ENCODE measurements at regions not wholly inside any gene's neighbourhood (a gene's known extent, or its start where the extent isn't known, plus 50 kb on each side); places are given as distances from the start of the nearest gene placed in this dataset.

DNA sequence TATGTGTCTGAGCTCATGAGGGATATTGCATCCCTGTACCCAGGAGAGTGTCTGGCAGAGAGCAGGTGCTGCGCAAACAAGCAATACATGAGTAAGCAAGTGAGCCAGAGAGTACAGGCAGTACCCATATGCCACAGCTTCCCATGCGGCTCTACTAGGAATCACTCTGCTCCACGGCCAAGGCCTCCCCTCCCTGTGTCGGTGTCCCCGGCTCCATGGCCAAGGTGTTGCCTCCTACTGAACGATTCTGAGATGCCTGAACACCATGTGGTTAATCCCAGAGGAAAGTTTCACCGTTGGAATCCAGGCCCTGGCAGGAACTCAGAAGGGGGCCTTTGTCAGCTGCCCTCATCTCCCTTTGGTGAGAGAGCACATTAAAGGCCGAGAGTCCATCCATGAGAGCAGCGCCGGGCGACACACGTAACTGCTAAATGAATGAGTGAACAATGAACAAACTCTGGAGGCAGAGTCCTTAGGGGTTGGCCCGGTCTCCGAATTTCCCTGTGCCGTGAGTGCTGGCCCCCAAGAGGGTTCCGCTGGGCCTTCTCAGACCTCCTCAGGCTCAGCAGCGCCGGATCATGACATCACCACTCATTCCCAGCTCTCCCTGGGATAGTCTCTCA lies 136.0 kb upstream of the FAM20C start:
- peaks cover 4% of the 10 kb centered on the region for H3K9me3 ChIP-seq (ENCODE audit: control insufficient read depth, insufficient read depth, low read length)
- no peak overlapping the region for H2AK5ac ChIP-seq (ENCODE audit: low read depth, low read length)
- H3K18ac ChIP-seq (ENCODE audit: low read depth, low read length) = no peak overlapping the region
- no peak overlapping the region for H2AFZ ChIP-seq (replicated peaks; ENCODE audit: low read length, poor library complexity)
- H2AK9ac ChIP-seq (replicated peaks; ENCODE audit: low read depth, low read length, poor library complexity) = no peak overlapping the region
- H3K14ac ChIP-seq (replicated peaks; ENCODE audit: low read depth, low read length) = no peak overlapping the region
- dilution Hi-C loops (cut with HindIII; ENCODE audit: low sequenced_read_pairs, unreplicated experiment) (no loop called here), in situ Hi-C loops (cut with MboI; ENCODE audit: low sequenced_read_pairs) (no loop called here), intact Hi-C loops (cut with micrococcal nuclease) (no loop called here)
- H3K36me3 ChIP-seq (ENCODE audit: control insufficient read depth, insufficient read depth, low read length) = no peaks in the 10 kb centered on the region
- H4K5ac ChIP-seq (ENCODE audit: low read depth, low read length) = no peak overlapping the region
- no peak overlapping the region for H2BK15ac ChIP-seq (ENCODE audit: low read depth, low read length)
- DNase-seq = no peak
- 88% methylated on average over 8 of the region's 18 CpGs; no CpG with 5 or more reads in 1 of the 2 experiments for WGBS, 2 experiments (ENCODE audit: extremely low coverage in 2 of 2, insufficient read length in 1 of 2)
- H3K56ac ChIP-seq (ENCODE audit: extremely low read depth, insufficient read depth, low read length) = no peak overlapping the region
- H3K9ac ChIP-seq (ENCODE audit: low read depth, low read length) = no peak overlapping the region
- no peaks in the 10 kb centered on the region for H3K79me1 ChIP-seq (ENCODE audit: low read depth in 1 of 2, low read length in 2 of 2)
- no peaks in the 10 kb centered on the region for H4K20me1 ChIP-seq (ENCODE audit: insufficient read depth, low read length)
- no peak for TF ChIP-seq RCOR1 (IDR thresholded peaks at IDR 0.05; ENCODE audit: insufficient replicate concordance, low read length)
- TF ChIP-seq CHD1 (IDR thresholded peaks at IDR 0.05; ENCODE audit: low read depth, low read length) = no peak
- no peak for TF ChIP-seq MAFK (IDR thresholded peaks at IDR 0.05; ENCODE audit: low read depth, low read length)
- no peak for TF ChIP-seq POLR2A (IDR thresholded peaks at IDR 0.05; ENCODE audit: low read depth, low read length)
- no peak for TF ChIP-seq RFX5 (IDR thresholded peaks at IDR 0.05; ENCODE audit: low read depth, low read length)
- TF ChIP-seq, protein P1, sequence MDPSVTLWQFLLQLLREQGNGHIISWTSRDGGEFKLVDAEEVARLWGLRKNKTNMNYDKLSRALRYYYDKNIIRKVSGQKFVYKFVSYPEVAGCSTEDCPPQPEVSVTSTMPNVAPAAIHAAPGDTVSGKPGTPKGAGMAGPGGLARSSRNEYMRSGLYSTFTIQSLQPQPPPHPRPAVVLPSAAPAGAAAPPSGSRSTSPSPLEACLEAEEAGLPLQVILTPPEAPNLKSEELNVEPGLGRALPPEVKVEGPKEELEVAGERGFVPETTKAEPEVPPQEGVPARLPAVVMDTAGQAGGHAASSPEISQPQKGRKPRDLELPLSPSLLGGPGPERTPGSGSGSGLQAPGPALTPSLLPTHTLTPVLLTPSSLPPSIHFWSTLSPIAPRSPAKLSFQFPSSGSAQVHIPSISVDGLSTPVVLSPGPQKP (IDR thresholded peaks at IDR 0.05; ENCODE audit: borderline replicate concordance, low read depth, low read length) = no peak
- no peak for TF ChIP-seq MXI1 (IDR thresholded peaks at IDR 0.05; ENCODE audit: borderline replicate concordance, low read depth, low read length)
- TF ChIP-seq MAZ (IDR thresholded peaks at IDR 0.05; ENCODE audit: borderline replicate concordance, low read depth, low read length) = no peak
- no peak for TF ChIP-seq CEBPB (IDR thresholded peaks at IDR 0.05; ENCODE audit: low read depth, low read length)
- TF ChIP-seq, protein P2, sequence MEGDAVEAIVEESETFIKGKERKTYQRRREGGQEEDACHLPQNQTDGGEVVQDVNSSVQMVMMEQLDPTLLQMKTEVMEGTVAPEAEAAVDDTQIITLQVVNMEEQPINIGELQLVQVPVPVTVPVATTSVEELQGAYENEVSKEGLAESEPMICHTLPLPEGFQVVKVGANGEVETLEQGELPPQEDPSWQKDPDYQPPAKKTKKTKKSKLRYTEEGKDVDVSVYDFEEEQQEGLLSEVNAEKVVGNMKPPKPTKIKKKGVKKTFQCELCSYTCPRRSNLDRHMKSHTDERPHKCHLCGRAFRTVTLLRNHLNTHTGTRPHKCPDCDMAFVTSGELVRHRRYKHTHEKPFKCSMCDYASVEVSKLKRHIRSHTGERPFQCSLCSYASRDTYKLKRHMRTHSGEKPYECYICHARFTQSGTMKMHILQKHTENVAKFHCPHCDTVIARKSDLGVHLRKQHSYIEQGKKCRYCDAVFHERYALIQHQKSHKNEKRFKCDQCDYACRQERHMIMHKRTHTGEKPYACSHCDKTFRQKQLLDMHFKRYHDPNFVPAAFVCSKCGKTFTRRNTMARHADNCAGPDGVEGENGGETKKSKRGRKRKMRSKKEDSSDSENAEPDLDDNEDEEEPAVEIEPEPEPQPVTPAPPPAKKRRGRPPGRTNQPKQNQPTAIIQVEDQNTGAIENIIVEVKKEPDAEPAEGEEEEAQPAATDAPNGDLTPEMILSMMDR (conservative IDR thresholded peaks at IDR 0.05; ENCODE audit: low read depth, low read length) = no peak
- TF ChIP-seq, protein P3, sequence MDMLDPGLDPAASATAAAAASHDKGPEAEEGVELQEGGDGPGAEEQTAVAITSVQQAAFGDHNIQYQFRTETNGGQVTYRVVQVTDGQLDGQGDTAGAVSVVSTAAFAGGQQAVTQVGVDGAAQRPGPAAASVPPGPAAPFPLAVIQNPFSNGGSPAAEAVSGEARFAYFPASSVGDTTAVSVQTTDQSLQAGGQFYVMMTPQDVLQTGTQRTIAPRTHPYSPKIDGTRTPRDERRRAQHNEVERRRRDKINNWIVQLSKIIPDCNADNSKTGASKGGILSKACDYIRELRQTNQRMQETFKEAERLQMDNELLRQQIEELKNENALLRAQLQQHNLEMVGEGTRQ (IDR thresholded peaks at IDR 0.05; ENCODE audit: low read depth, low read length) = no peak
- TF ChIP-seq BHLHE40 (IDR thresholded peaks at IDR 0.05; ENCODE audit: low read depth, low read length) = no peak
- no peak for TF ChIP-seq SMC3 (IDR thresholded peaks at IDR 0.05; ENCODE audit: low read depth, low read length)
- TF ChIP-seq NFE2L2 (IDR thresholded peaks at IDR 0.05; ENCODE audit: low read depth, low read length) = no peak
- TF ChIP-seq RAD21 (IDR thresholded peaks at IDR 0.05; ENCODE audit: low read length) = no peak
- TF ChIP-seq FOS (IDR thresholded peaks at IDR 0.05; ENCODE audit: low read depth, low read length) = no peak
- no peak overlapping the region for H3K27ac ChIP-seq (ENCODE audit: insufficient read depth, low read length)
- BruUV-seq (replicated peaks) = no TSS peak
- no peak overlapping the region for H3K23ac ChIP-seq (ENCODE audit: low read depth, low read length)
- H3K4me3 ChIP-seq (ENCODE audit: insufficient read depth, low read depth, low read length) = no peak overlapping the region
- no peak overlapping the region for H3K4me2 ChIP-seq (ENCODE audit: low read depth, low read length)
- H2BK120ac ChIP-seq (ENCODE audit: low read depth, low read length) = no peak overlapping the region
- ATAC-seq (ENCODE audit: low read depth) = no peak
- no peak overlapping the region for H2BK5ac ChIP-seq (ENCODE audit: low read depth, low read length, poor library complexity, severe bottlenecking)
- ChIA-PET POLR2A (ENCODE audit: unreplicated experiment) (no interaction called here), CTCF (no interaction called here)
- no peak overlapping the region for H3K4ac ChIP-seq (ENCODE audit: low read depth, low read length)
- H3K4me1 ChIP-seq (ENCODE audit: control insufficient read depth, insufficient read depth, low read length) = no peaks in the 10 kb centered on the region
- H4K91ac ChIP-seq (ENCODE audit: insufficient read depth, low read depth, low read length) = no peak overlapping the region
- H3K9me1 ChIP-seq (ENCODE audit: insufficient read depth, low read length) = no peaks in the 10 kb centered on the region
- H2BK20ac ChIP-seq (ENCODE audit: low read depth, low read length) = no peak overlapping the region
- H3K27me3 ChIP-seq (ENCODE audit: control insufficient read depth, insufficient read depth, low read length) = peaks cover 42% of the 10 kb centered on the region
- H4K8ac ChIP-seq (ENCODE audit: low read depth in 2 of 2, low read length in 2 of 2) = no peak overlapping the region

Data from IMR-90 (cell line).